ENCODE measurements at regions not wholly inside any gene's neighbourhood (a gene's known extent, or its start where the extent isn't known, plus 50 kb on each side); places are given as distances from the start of the nearest gene placed in this dataset.
A peak's percentile ranks its signal among the peaks of the same experiment; 100 is the strongest.

DNA sequence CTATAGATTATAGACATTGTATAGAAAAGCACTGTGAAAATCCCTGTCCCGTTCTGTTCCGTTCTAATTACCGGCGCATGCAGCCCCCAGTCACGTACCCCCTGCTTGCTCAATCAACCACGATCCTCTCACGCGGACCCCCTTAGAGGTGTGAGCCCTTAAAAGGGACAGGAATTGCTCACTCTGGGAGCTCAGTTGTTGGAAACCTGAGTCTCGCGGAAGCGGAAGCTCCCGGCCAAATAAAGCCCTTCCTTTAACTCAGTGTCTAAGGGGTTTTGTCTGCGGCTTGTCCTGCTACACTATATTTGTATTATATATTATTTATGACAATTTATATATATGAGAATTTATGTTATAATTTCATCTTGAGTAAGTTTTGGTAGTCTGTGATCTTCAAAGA, 213.6 kb upstream of the AMIGO2 start:
- Histone ChIP-seq H3K9me3 (no peaks in the 10 kb centered on the region), H3K4me1 (peaks cover 0 to 3% (median 0%) of the 10 kb centered on the region in 3 donors), H3K27ac (no peak overlapping the region), H3K4me3 (no peak overlapping the region), H3K36me3 (no peaks in the 10 kb centered on the region), H3K27me3 (no peaks in the 10 kb centered on the region)
- ATAC-seq (no peak), DNase-seq (no peak), FAIRE-seq (no peak)
- WGBS, 2 donors, result 93 to 97% methylated on average over 13 of the region's 13 CpGs
- TF ChIP-seq CTCF (IDR thresholded peaks at IDR 0.05), result no peak
- intact Hi-C loops (cut with DNase I), result no loop called here

GRCh38 chr12:47286676-47287075, 206.9 kb upstream of the AMIGO2 start:
- ATAC-seq, result peak; percentile 78 to 98 (median 96)
- H3K27ac ChIP-seq, result no peak overlapping the region
- intact Hi-C loops (cut with DNase I), result no loop called here
- no peak for TF ChIP-seq CTCF (IDR thresholded peaks at IDR 0.05)
- H3K4me1 ChIP-seq, result peaks cover 0 to 3% (median 0%) of the 10 kb centered on the region in 3 donors
- WGBS, 2 donors, result 45 to 46% methylated on average over 3 of the region's 3 CpGs
- no peaks in the 10 kb centered on the region for H3K27me3 ChIP-seq
- no peaks in the 10 kb centered on the region for H3K9me3 ChIP-seq
- no peak overlapping the region for H3K4me3 ChIP-seq
- no peaks in the 10 kb centered on the region for H3K36me3 ChIP-seq
- no peak for DNase-seq
- no peak for FAIRE-seq

Small RNA genes in the stretch of these regions (microRNA-seq; reads per million reads assigned to microRNA genes)
- gene MIR4494, result 0 reads per million in 2 donors
